Jurkat, Clone E6-1 (cell line): ENCODE measurements at regions not wholly inside any gene's neighbourhood (a gene's known extent, or its start where the extent isn't known, plus 50 kb on each side); places are given as distances from the start of the nearest gene placed in this dataset.

Source experiments
- DNase-seq: peaks from one replicate; pipeline ENCODE4 v3.0.0-alpha.2; 2011; ENCODE audit warnings: low read depth, low spot score
- H3K4me3 ChIP-seq: 2 replicates; pipeline ENCODE4 v1.5.1; 2011; ENCODE audit warnings: mild to moderate bottlenecking, low read length, control low read depth, moderate library complexity

GRCh38 chr1:217115404-217116380 lies 392.5 kb upstream of the ESRRG start:
- DNase-seq: no peak
- no peak overlapping the region for H3K4me3 ChIP-seq

- no peak for DNase-seq
- no peak overlapping the region for H3K4me3 ChIP-seq
These were observed 386.7 kb upstream of the ESRRG start for GRCh38 chr1:217109928-217110327.

GRCh38 chr1:217106231-217106901 lies 383.1 kb upstream of the ESRRG start:
- DNase-seq: no peak
- no peak overlapping the region for H3K4me3 ChIP-seq

- DNase-seq: no peak
- H3K4me3 ChIP-seq: no peak overlapping the region
These were observed 382.2 kb upstream of the ESRRG start for GRCh38 chr1:217105437-217105836.

DNA sequence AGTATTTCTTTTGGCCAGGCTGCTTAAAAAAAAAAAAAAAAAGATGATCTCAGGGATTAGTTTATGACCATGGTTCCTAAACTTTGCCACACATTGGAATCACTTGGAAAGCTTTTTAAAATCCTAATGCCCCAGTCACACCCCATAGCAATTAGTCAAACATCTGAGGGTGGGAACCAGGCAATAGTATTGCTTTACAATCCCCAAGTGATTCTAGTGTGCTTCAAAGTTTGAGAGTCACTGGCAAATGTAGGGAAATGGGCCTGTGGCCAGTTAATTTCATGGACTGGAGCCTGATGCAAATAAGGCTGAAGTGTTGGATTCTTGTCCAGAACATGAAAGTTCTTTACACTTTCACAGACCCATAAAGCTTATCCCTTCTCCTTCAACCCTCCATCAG lies 374.6 kb upstream of the ESRRG start:
- H3K4me3 ChIP-seq: no peak overlapping the region
- DNase-seq: no peak

- no peak for DNase-seq
- no peak overlapping the region for H3K4me3 ChIP-seq
These were observed 373.0 kb upstream of the ESRRG start for GRCh38 chr1:217096200-217096599.

GRCh38 chr1:217095050-217095622 lies 371.9 kb upstream of the ESRRG start:
- H3K4me3 ChIP-seq: no peak overlapping the region
- DNase-seq: no peak

GRCh38 chr1:217091561-217091960 lies 368.3 kb upstream of the ESRRG start:
- no peak for DNase-seq
- no peak overlapping the region for H3K4me3 ChIP-seq

- H3K4me3 ChIP-seq: no peak overlapping the region
- DNase-seq: no peak
These were observed 367.1 kb upstream of the ESRRG start for GRCh38 chr1:217090060-217090911.

DNA sequence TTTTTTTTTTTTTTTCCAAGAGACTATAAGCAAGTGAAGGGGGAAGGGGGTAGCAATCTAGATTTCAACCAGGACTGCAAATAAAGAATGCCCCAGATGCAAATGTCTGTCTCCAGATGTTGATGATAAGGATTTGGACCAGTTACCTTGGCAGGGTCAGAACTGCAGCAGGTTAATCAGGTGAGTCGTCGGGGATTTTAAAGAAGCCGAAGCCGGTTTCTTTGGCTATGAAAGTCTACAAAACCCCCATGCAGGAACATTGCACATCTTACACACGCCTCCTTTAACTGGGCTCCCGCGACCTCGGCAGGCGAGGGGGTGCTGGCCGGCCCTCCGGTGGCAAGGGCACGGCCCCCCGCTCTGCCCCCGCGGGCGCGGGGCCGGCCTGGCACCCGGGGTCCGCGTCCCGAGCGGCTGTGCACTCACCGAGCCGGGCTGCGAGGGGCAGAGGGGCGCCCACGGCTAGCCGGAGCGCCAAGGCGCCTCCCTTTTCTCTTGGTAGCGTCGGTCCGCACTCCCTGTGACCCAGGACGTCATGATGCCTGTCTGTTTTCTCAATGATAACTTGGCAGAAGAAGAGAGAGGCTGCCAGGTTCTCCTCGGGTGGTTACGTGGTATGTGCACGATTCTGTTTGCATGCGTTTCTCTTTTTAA lies 366.3 kb upstream of the ESRRG start:
- no peak overlapping the region for H3K4me3 ChIP-seq
- no peak for DNase-seq

DNA sequence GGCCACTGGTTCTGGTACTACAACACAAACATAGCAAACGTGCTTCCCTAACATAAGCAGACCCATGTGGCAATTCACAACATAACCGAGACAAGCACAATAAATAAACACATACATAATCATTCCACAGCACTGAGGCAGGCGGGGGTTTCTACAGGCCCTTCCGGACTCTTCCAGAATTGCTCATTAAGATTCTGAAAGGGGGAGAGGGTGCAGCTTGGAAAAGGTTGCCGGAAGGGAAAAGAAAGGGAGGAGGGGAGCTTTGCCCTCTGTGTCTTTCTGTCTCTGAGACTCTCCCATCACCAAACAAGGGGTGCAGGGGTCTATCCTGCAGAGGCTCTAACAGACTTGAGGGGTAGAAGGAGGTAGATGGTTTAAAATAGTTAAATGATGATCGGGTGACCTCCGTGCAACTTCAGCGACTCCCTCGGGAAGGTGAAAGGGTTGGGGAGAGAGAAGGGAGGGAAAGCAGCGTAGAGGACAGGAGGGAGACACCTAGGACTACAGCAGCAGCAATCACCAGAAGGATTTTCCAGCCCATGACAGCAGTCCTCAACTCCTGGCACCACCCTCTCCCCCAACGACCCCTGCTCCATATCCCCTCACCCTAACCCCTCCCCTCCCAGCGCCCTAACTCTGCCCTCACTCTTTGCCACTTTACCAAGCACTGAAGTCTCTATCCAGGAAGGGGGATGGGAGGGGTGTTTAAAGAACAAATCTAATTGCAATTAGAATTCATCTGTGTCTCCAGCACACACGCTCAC lies 365.5 kb upstream of the ESRRG start:
- no peak overlapping the region for H3K4me3 ChIP-seq
- DNase-seq: no peak

GRCh38 chr1:217088011-217088410 lies 364.8 kb upstream of the ESRRG start:
- no peak overlapping the region for H3K4me3 ChIP-seq
- DNase-seq: no peak

DNA sequence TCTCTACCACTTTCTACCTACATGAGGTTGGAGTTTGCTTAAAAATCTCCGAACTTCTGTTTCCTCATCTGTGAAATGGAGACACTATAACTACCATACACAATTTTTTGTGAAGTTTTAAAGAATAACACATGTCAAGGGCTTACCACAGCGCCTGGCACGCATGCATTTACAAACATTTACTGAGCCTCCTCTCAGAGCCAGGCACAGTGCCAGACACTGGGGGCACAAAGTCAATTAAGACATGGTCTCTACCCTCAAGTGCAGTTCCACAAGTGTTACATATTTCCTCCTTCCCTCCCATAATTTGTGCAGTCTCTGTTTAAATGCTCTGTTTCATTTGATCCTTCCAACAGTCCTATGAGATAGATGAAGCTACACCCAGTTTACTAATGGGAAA lies 356.4 kb upstream of the ESRRG start:
- no peak for DNase-seq
- no peak overlapping the region for H3K4me3 ChIP-seq

GRCh38 chr1:217078959-217079358 lies 355.7 kb upstream of the ESRRG start:
- no peak overlapping the region for H3K4me3 ChIP-seq
- no peak for DNase-seq

DNA sequence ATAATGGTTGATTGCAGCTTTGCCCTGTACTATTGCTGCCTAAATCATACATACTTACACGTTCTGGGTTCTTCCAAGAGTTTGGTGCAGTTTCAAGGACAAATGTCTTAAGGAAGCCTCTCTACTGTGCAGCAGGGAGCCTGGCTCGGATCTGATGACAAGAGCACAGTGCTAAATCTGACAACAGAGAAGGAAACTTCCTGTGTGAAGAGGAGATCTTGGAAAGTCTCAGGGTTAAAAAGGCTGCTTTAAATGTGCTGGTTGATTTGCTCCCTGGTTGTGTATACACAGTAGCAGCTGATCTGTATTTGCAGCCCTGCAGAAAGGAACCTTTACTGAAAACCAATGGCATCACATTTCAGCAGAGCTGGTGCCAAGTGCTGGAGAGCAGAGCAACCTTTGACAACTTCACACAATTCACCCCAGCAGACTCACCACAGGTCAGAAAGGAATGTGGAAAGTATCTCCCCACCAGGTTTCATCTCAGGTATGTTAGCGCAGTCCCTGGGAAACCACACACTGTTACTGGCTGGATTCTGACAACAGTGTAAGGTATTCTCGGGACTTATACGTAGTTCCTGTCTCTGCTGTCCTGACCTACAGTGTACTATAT lies 355.0 kb upstream of the ESRRG start:
- H3K4me3 ChIP-seq: no peak overlapping the region
- no peak for DNase-seq

- no peak overlapping the region for H3K4me3 ChIP-seq
- DNase-seq: no peak
These were observed 354.2 kb upstream of the ESRRG start for GRCh38 chr1:217077426-217077825.

GRCh38 chr1:217076902-217077301 lies 353.7 kb upstream of the ESRRG start:
- no peak overlapping the region for H3K4me3 ChIP-seq
- no peak for DNase-seq

- no peak for DNase-seq
These were observed 349.7 kb upstream of the ESRRG start for GRCh38 chr1:217072926-217073325.

More at GRCh38 chr1:217072926-217073325, 349.7 kb upstream of the ESRRG start:
- no peak overlapping the region for H3K4me3 ChIP-seq
